SIG-M5 treated with dmso at 0.1 percent for 504 hours (cell line): ENCODE measurements at regions not wholly inside any gene's neighbourhood (a gene's known extent, or its start where the extent isn't known, plus 50 kb on each side); places are given as distances from the start of the nearest gene placed in this dataset.
"Not testable (repeated sequence)": the region's sequence is repeated elsewhere in the genome, so short reads cannot be mapped to it uniquely, and the experiment has no call there.

Experiments
- DNase-seq: peaks from one replicate; lab custom pipeline; 2025; ENCODE audit not compliant: unreplicated experiment; lab: John Stamatoyannopoulos, UW

DNA sequence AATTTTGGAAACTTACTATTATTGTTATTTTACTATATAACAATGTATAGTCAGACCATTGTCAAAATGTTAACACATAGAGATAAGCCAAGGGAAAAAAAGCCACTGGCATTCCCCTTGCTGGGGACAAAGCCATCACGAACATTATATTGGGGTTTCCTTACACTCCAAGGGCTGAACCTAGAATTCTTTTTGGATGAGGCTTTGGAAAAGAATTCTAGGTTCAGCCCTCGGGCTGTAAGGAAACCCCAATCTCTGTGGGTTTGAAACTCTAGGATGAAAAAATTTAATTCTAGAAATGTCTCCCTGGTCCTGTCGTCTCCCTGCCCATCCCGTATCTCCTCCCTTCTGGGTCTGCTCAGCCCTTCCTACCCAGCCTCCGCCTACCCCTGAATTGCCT is 67.0 kb upstream of the SMAD6 start:
- DNase-seq: no peak

GRCh38 chr15:66635817-66636216 is 66.2 kb upstream of the SMAD6 start:
- no peak for DNase-seq

- not testable (repeated sequence) for DNase-seq
These were observed 65.0 kb upstream of the SMAD6 start for GRCh38 chr15:66637044-66637443.

- no peak for DNase-seq
These were observed 63.7 kb upstream of the SMAD6 start for GRCh38 chr15:66638377-66638776.

- DNase-seq: no peak
These were observed 60.3 kb upstream of the SMAD6 start for GRCh38 chr15:66641485-66642315.

- no peak for DNase-seq
These were observed 59.5 kb upstream of the SMAD6 start for GRCh38 chr15:66642514-66642913.

DNA sequence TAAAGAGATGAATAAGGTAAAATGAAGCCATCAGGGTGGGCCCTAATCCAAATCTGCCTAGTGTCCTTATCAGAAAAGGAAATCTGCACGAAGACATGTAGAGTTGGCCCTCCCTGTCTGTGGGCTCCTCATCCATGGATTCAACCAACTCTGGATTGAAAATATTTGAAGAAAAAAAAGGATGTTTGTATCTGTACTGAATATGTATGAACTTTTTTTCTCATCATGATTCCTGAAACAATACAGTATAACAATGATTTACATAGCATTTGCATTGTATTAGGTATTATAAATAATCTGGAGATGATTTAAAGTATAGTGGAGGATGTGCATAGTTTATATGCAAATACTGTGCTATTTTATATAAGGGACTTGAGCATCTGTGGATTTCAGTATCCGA is 59.0 kb upstream of the SMAD6 start:
- DNase-seq: no peak

- no peak for DNase-seq
These were observed 57.8 kb upstream of the SMAD6 start for GRCh38 chr15:66644000-66644787.

DNA sequence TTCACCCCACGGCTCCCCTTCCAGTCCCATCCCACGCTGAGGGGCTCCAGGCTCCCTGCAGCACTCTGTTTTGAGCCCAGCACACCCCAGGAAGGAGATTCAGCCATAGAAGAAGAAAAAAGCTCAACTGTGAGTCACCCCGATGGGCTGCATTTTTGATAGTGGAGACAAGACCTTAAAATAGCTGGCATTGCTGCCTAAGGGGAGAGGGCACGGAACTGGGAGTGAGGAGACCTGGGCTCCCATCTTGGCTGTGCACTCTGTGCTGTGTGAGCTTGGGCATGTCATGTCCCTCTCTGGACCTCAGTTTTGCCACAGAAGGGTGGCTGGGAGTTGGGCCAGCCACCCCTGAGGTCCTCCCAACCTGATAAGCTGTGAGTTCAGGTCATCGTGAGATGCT is 57.2 kb upstream of the SMAD6 start:
- no peak for DNase-seq

- DNase-seq: no peak
These were observed 55.7 kb upstream of the SMAD6 start for GRCh38 chr15:66646308-66646707.

DNA sequence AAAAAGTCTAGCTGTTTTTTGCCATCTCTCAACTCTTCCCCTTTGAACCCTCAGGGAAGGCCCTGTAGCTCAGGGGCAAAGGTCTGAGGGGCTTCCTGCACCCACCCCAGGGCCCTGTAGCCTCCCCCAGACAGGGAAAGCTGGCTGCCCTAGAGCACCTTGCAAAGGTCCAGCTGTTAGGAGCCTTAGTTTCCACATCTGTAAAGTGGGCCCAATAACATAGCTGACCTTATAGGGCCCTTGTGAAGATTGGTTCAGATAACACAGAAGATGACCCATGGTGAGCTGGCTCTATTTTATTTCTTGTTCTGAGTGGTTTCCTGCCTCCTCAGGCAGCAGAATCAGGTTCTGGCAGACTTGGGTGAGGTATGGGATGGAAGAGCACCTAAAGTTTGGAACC is 55.2 kb upstream of the SMAD6 start:
- no peak for DNase-seq

- no peak for DNase-seq
These were observed 54.7 kb upstream of the SMAD6 start for GRCh38 chr15:66647358-66647757.

DNA sequence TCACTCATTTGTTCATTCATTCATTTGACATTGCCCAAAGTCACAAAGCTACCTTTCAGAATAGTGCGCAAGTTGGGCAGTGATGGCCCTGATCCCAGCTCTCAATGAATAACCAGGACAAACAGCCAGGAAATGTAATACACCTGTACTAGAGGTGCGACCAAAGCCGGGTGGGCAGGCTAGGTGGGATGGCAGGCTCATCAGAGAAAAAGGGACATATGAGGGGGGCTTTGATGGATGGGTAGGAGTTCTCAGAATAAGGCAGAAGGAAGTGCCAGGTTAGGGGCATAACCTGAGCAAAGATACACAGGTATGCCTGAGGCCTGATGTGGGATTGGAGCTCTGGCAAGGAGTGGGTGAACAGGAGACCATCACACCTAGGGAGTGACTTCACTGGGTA is 53.4 kb upstream of the SMAD6 start:
- DNase-seq: no peak

- DNase-seq: no peak
These were observed 52.6 kb upstream of the SMAD6 start for GRCh38 chr15:66649235-66649984.

- no peak for DNase-seq
These were observed 51.6 kb upstream of the SMAD6 start for GRCh38 chr15:66650433-66650832.

DNA sequence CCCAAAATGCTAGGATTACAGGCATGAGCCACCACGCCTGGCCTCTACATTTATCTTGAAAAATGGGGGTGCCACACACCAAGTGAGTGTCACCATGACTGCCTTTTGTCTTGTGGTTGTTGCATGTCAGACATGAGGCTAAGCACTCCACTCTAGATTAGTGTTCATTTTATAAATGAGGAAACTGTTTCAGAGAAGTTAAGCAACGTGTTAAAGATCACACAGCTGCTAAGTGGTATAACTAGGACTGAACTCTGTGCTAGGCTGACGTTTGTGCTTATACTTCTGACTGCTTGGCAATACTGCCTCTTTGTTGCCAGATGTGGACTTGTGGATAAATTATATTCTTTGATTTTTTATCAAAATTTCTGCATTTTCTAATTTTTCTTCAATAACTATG is 50.8 kb upstream of the SMAD6 start:
- no peak for DNase-seq

GRCh38 chr15:66651913-66652642 is 50.0 kb upstream of the SMAD6 start:
- DNase-seq: no peak
